K562 (cell line): ENCODE measurements at regions not wholly inside any gene's neighbourhood (a gene's known extent, or its start where the extent isn't known, plus 50 kb on each side); places are given as distances from the start of the nearest gene placed in this dataset.

Source experiments
- ELF2 ChIP-seq: fragments of 250-450 bp; sonication (Bioruptor Pico); IDR thresholded peaks from 2 replicates; pipeline ENCODE4 v1.5.0; 2021; ENCODE audit warnings: mild to moderate bottlenecking
- GTF2F1 ChIP-seq: IDR thresholded peaks from 2 replicates; pipeline ENCODE4 v1.6.1; 2011; ENCODE audit warnings: low read depth, low read length, improper control_type of control experiment
- NR2C2 ChIP-seq, 2 experiments: fragments of 200-800 bp in 1 of 2; sonication (Bioruptor generic) in 1 of 2; sonication (generic) in 1 of 2; formaldehyde crosslinking in 1 of 2; IDR thresholded peaks; 2 replicates each; pipeline versions ENCODE4 v1.6.1 to v1.8.0; 2016 to 2022; ENCODE audit warnings: mild to moderate bottlenecking in 1 of 2, missing compliant biosample characterization in 1 of 2, missing genetic modification characterization in 1 of 2, missing genetic modification reagents in 1 of 2
- POLR2A ChIP-seq: fragments of 450-650 bp; conservative IDR thresholded peaks from 2 replicates; pipeline ENCODE4 v1.6.1; 2016
- POLR2AphosphoS5 ChIP-seq: IDR thresholded peaks from 2 replicates; pipeline ENCODE4 v1.6.1; 2011; ENCODE audit warnings: mild to moderate bottlenecking, low read depth, low read length, moderate library complexity; ENCODE audit not compliant: control insufficient read depth, insufficient read depth
- U2AF1 ChIP-seq: fragments of 200-400 bp; formaldehyde crosslinking; optimal IDR thresholded peaks from 2 replicates; pipeline ENCODE3; 2017; ENCODE audit warnings: mild to moderate bottlenecking, low read depth, low read length, moderate library complexity
- XRCC5 ChIP-seq: fragments of 200-400 bp; formaldehyde crosslinking; IDR thresholded peaks from 2 replicates; pipeline ENCODE4 v1.6.1; 2017; ENCODE audit warnings: low read depth, mild to moderate bottlenecking, low read length
- ZNF174 ChIP-seq: fragments of 250-450 bp; sonication (Bioruptor Pico); IDR thresholded peaks from 2 replicates; pipeline ENCODE4 v1.4.0; 2020; ENCODE audit warnings: mild to moderate bottlenecking
- TF ChIP-seq, protein P1 (sequence below), 2 experiments: IDR thresholded peaks; 2 replicates each; pipeline ENCODE4 v1.6.1; 2012; ENCODE audit warnings: improper control_type of control experiment in 2 of 2, low read depth in 2 of 2, low read length in 2 of 2, borderline replicate concordance in 1 of 2

DNA sequence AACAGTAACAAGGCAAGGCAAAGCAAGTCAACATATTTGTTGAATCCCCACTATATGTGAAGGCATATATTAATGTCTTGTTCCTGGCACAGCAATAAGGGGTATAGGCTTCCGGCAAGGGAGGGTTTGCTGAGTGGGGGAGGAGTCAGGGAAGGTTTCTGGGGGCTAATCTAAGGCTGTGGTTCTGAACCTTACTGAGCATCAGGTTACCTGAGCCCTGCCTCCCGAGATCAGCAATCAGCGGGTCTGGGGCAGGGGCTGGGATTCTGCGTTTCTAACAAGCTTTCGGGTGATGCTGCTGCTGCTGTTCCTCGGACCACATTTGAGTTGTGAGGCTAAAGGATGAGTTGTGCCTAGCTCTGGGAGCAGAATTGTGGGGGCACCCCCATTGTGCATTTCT lies 401.7 kb upstream of the SPRED2 start:
- TF ChIP-seq, protein P1, sequence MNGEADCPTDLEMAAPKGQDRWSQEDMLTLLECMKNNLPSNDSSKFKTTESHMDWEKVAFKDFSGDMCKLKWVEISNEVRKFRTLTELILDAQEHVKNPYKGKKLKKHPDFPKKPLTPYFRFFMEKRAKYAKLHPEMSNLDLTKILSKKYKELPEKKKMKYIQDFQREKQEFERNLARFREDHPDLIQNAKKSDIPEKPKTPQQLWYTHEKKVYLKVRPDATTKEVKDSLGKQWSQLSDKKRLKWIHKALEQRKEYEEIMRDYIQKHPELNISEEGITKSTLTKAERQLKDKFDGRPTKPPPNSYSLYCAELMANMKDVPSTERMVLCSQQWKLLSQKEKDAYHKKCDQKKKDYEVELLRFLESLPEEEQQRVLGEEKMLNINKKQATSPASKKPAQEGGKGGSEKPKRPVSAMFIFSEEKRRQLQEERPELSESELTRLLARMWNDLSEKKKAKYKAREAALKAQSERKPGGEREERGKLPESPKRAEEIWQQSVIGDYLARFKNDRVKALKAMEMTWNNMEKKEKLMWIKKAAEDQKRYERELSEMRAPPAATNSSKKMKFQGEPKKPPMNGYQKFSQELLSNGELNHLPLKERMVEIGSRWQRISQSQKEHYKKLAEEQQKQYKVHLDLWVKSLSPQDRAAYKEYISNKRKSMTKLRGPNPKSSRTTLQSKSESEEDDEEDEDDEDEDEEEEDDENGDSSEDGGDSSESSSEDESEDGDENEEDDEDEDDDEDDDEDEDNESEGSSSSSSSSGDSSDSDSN (IDR thresholded peaks at IDR 0.05; ENCODE audit: borderline replicate concordance in 1 of 2, low read depth in 2 of 2, low read length in 2 of 2), result no peak
- TF ChIP-seq POLR2AphosphoS5 (no peak), POLR2A (no peak), GTF2F1 (no peak), U2AF1 (no peak), ELF2 (CRISPR knock-in tag) (no peak), NR2C2 (CRISPR knock-in tag; IDR thresholded peaks at IDR 0.05) (no peak), NR2C2 (tag; IDR thresholded peaks at IDR 0.05) (no peak), XRCC5 (no peak), ZNF174 (CRISPR knock-in tag) (no peak)
